Sigmoid colon (tissue), 3 donors: ENCODE measurements at regions not wholly inside any gene's neighbourhood (a gene's known extent, or its start where the extent isn't known, plus 50 kb on each side); places are given as distances from the start of the nearest gene placed in this dataset.
"Not testable (repeated sequence)": the region's sequence is repeated elsewhere in the genome, so short reads cannot be mapped to it uniquely, and the experiment has no call there.

ENCODE experiments used
- CTCF ChIP-seq, 4 experiments: fragments of 450-650 bp in 3 of 4; fragments of 200-600 bp in 1 of 4; IDR thresholded peaks; one replicate each; pipeline ENCODE4 v1.5.1; 2016 to 2019; ENCODE audit warnings: antibody characterized with exemption in 4 of 4, mild to moderate bottlenecking in 3 of 4, moderate library complexity in 2 of 4
- POLR2A ChIP-seq, 2 donors: fragments of 450-650 bp; IDR thresholded peaks; one replicate each; pipeline ENCODE4 v1.6.1; 2016; ENCODE audit warnings: antibody characterized with exemption in 2 of 2, mild to moderate bottlenecking in 2 of 2, moderate library complexity in 2 of 2

DNA sequence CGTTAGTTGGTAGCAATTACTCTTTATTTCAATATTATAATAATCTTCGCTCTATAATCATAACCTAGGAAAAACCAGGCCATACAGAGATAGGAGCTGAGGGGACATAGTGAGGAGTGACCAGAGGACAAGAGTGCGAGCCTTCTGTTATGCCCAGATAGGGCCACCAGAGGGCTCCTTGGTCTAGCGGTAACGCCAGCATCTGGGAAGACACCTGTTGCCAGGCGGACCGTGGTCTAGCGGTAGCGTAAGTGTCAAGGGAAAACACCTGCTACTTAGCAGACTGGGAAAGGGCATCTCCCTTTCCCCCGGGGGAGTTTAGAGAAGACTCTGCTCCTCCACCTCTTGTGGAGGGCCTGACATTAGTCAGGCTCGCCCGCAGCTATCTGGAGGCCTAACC is 1395.1 kb downstream of the ADGRL3 start:
- not testable (repeated sequence) for TF ChIP-seq CTCF, POLR2A (IDR thresholded peaks at IDR 0.05)
